GM12878 (cell line): ENCODE measurements at regions not wholly inside any gene's neighbourhood (a gene's known extent, or its start where the extent isn't known, plus 50 kb on each side); places are given as distances from the start of the nearest gene placed in this dataset.

Experiments used
- CTCF ChIP-seq, 3 experiments: IDR thresholded peaks in 2 of 3; conservative IDR thresholded peaks in 1 of 3; 2 replicates each; pipeline ENCODE4 v1.5.1; 2011; ENCODE audit warnings: low read depth in 3 of 3, low read length in 3 of 3, mild to moderate bottlenecking in 3 of 3, control low read depth in 2 of 3, moderate library complexity in 2 of 3, inconsistent platforms in 1 of 3, mixed read lengths in 1 of 3; ENCODE audit not compliant: control insufficient read depth in 2 of 3, insufficient read depth in 1 of 3; ENCODE audit errors: extremely low read depth in 1 of 3
- EP300 ChIP-seq, 2 experiments: fragments of 150-350 bp in 1 of 2; IDR thresholded peaks; 2 replicates each; pipeline ENCODE4 v1.6.1; 2011 to 2012; ENCODE audit warnings: low read depth in 2 of 2, low read length in 2 of 2, borderline replicate concordance in 1 of 2, improper control_type of control experiment in 1 of 2, inconsistent platforms in 1 of 2; ENCODE audit not compliant: control insufficient read depth in 1 of 2

GRCh38 chr4:30882995-30883675 is 163.0 kb downstream of the PCDH7 start:
- TF ChIP-seq EP300 (IDR thresholded peaks at IDR 0.05; ENCODE audit: borderline replicate concordance in 1 of 2, control insufficient read depth in 1 of 2, low read depth in 2 of 2, low read length in 2 of 2) (no peak), CTCF (IDR thresholded peaks at IDR 0.05 in 2 of 3, conservative IDR thresholded peaks at IDR 0.05 in 1 of 3; ENCODE audit: control insufficient read depth in 2 of 3, extremely low read depth in 1 of 3, insufficient read depth in 1 of 3, low read depth in 3 of 3, low read length in 3 of 3) (no peak)
